ENCODE measurements at regions not wholly inside any gene's neighbourhood (a gene's known extent, or its start where the extent isn't known, plus 50 kb on each side); places are given as distances from the start of the nearest gene placed in this dataset.

- no peaks in the 10 kb centered on the region for H3K9me3 ChIP-seq
- H3K4me3 ChIP-seq = no peak overlapping the region
- no peak for ATAC-seq
- no peak for DNase-seq (ENCODE audit: low read depth in 1 of 2, low spot score in 1 of 2)
- no peak for FAIRE-seq
- CTCF ChIA-PET = no interaction called here
- peaks cover 27% of the 10 kb centered on the region for H3K4me1 ChIP-seq
- POLR2A ChIA-PET = no interaction called here
- no peak overlapping the region for H3K4me2 ChIP-seq
- H3K27ac ChIP-seq = no peak overlapping the region
- no peak for TF ChIP-seq RARB (CRISPR knock-in tag; IDR thresholded peaks at IDR 0.05)
These were observed 284.7 kb upstream of the ANO5 start for GRCh38 chr11:21908211-21908610.

GRCh38 chr11:21909145-21909544 is 283.7 kb upstream of the ANO5 start:
- FAIRE-seq = peak; percentile 63
- Histone ChIP-seq H3K4me2 (peak overlapping the region; percentile 24; the same call in 2 of the 3 replicates), H3K4me1 (peaks cover 27% of the 10 kb centered on the region), H3K9me3 (no peaks in the 10 kb centered on the region), H3K4me3 (no peak overlapping the region), H3K27ac (no peak overlapping the region)
- TF ChIP-seq CEBPB (IDR thresholded peaks at IDR 0.05) = peak; percentile 38 to 69; a peak in 3 of 4 replicates
- TF ChIP-seq FOSL2 (IDR thresholded peaks at IDR 0.05) = no peak
- TF ChIP-seq FOSL2 (CRISPR knock-in tag; IDR thresholded peaks at IDR 0.05) = peak; percentile 72
- TF ChIP-seq FOSB (CRISPR knock-in tag; IDR thresholded peaks at IDR 0.05) = no peak
- no peak for TF ChIP-seq KDM1A (IDR thresholded peaks at IDR 0.05; ENCODE audit: low read depth)
- TF ChIP-seq MAFK (IDR thresholded peaks at IDR 0.05; ENCODE audit: partially characterized antibody) = peak; percentile 23
- TF ChIP-seq GATA3 (IDR thresholded peaks at IDR 0.05; ENCODE audit: borderline replicate concordance) = no peak
- TF ChIP-seq EP300 (IDR thresholded peaks at IDR 0.05) = peak in 1 of 2 experiments; percentile 16; a peak in 1 of 5 replicates
- peak; percentile 60; the same call in 1 of the 2 replicates for TF ChIP-seq JUNB (IDR thresholded peaks at IDR 0.05)
- no peak for TF ChIP-seq RFX5 (IDR thresholded peaks at IDR 0.05)
- peak; percentile 61; the same call in 1 of the 2 replicates for TF ChIP-seq HES2 (IDR thresholded peaks at IDR 0.05)
- 0 out of 2 replicates have a peak, but pooled peaks have one; percentile 17 for TF ChIP-seq NFE2L2 (conservative IDR thresholded peaks at IDR 0.05; ENCODE audit: low read length)
- TF ChIP-seq SREBF2 (IDR thresholded peaks at IDR 0.05) = no peak
- CTCF ChIA-PET = no interaction called here
- peak; percentile 42 to 74; a peak in 3 of 6 replicates for ATAC-seq
- 4% methylated on average over 2 of the region's 2 CpGs for WGBS (ENCODE audit: missing lambda C conversion rate)
- peak; percentile 3 to 38 for DNase-seq (ENCODE audit: low read depth in 1 of 2, low spot score in 1 of 2)
- POLR2A ChIA-PET = no interaction called here

DNA sequence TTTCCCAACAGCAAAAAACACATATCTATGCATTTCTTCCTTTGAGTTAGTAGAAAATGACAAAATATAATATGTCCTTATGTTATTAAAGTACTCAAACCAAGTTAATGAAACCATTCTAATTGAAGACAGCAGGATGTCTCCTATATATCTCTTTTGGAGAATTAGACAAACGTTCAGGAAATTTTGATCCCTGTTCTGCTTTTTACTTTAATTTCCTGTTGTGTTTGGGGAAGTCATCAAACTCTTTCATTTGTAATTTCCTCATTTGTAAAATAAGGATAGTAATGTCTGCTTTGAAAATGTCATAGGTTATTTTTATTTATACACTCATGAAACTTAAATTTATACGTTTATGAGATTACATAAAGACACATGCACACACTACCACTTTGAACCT is 281.8 kb upstream of the ANO5 start:
- FAIRE-seq = no peak
- Histone ChIP-seq H3K27ac (no peak overlapping the region), H3K4me1 (peaks cover 27% of the 10 kb centered on the region), H3K4me3 (no peak overlapping the region), H3K9me3 (no peaks in the 10 kb centered on the region), H3K4me2 (no peak overlapping the region)
- no peak for ATAC-seq
- TF ChIP-seq MAFK (IDR thresholded peaks at IDR 0.05; ENCODE audit: partially characterized antibody) (no peak), PBX3 (IDR thresholded peaks at IDR 0.05) (no peak), CHD2 (IDR thresholded peaks at IDR 0.05; ENCODE audit: low read length, partially characterized antibody) (no peak), TP53 (CRISPR knock-in tag; IDR thresholded peaks at IDR 0.05) (no peak), ESRRA (IDR thresholded peaks at IDR 0.05; ENCODE audit: borderline replicate concordance, low read length) (no peak), USF2 (IDR thresholded peaks at IDR 0.05) (no peak), BHLHE40 (IDR thresholded peaks at IDR 0.05; ENCODE audit: low read depth, low read length) (no peak), ZC3H11A (IDR thresholded peaks at IDR 0.05) (no peak), RAD21 (conservative IDR thresholded peaks at IDR 0.05 in 1 of 2, IDR thresholded peaks at IDR 0.05 in 1 of 2) (no peak), PHF8 (IDR thresholded peaks at IDR 0.05; ENCODE audit: borderline replicate concordance, low read depth) (no peak), ELK1 (IDR thresholded peaks at IDR 0.05; ENCODE audit: low read depth, low read length) (no peak), CEBPB (IDR thresholded peaks at IDR 0.05) (no peak), TFCP2L1 (CRISPR knock-in tag; IDR thresholded peaks at IDR 0.05) (no peak), KDM1A (IDR thresholded peaks at IDR 0.05; ENCODE audit: low read depth) (no peak), RFX5 (IDR thresholded peaks at IDR 0.05) (no peak), FOXS1 (CRISPR knock-in tag; IDR thresholded peaks at IDR 0.05) (no peak)
- TF ChIP-seq, protein P1, sequence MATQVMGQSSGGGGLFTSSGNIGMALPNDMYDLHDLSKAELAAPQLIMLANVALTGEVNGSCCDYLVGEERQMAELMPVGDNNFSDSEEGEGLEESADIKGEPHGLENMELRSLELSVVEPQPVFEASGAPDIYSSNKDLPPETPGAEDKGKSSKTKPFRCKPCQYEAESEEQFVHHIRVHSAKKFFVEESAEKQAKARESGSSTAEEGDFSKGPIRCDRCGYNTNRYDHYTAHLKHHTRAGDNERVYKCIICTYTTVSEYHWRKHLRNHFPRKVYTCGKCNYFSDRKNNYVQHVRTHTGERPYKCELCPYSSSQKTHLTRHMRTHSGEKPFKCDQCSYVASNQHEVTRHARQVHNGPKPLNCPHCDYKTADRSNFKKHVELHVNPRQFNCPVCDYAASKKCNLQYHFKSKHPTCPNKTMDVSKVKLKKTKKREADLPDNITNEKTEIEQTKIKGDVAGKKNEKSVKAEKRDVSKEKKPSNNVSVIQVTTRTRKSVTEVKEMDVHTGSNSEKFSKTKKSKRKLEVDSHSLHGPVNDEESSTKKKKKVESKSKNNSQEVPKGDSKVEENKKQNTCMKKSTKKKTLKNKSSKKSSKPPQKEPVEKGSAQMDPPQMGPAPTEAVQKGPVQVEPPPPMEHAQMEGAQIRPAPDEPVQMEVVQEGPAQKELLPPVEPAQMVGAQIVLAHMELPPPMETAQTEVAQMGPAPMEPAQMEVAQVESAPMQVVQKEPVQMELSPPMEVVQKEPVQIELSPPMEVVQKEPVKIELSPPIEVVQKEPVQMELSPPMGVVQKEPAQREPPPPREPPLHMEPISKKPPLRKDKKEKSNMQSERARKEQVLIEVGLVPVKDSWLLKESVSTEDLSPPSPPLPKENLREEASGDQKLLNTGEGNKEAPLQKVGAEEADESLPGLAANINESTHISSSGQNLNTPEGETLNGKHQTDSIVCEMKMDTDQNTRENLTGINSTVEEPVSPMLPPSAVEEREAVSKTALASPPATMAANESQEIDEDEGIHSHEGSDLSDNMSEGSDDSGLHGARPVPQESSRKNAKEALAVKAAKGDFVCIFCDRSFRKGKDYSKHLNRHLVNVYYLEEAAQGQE (IDR thresholded peaks at IDR 0.05) = no peak
- CTCF ChIA-PET = no interaction called here
- WGBS (ENCODE audit: missing lambda C conversion rate) = 49% methylated on average over 2 of the region's 2 CpGs
- DNase-seq (ENCODE audit: low read depth in 1 of 2, low spot score in 1 of 2) = no peak
- POLR2A ChIA-PET = no interaction called here

Measured in A549 (cell line).